Left hindlimb (tissue), 1 donor: ENCODE measurements at regions not wholly inside any gene's neighbourhood (a gene's known extent, or its start where the extent isn't known, plus 50 kb on each side); places are given as distances from the start of the nearest gene placed in this dataset.
A peak's percentile ranks its signal among the peaks of the same experiment; 100 is the strongest.

Source experiments
- DNase-seq: peaks from one replicate; pipeline ENCODE4 v3.0.0-alpha.2; 2018

- no peak for DNase-seq
These were observed 124.2 kb downstream of the TMEM161B start for GRCh38 chr5:88144219-88145001.

- no peak for DNase-seq
These were observed 124.9 kb downstream of the TMEM161B start for GRCh38 chr5:88143693-88144218.

GRCh38 chr5:88142886-88143692, 125.6 kb downstream of the TMEM161B start:
- no peak for DNase-seq

GRCh38 chr5:88142636-88142885, 126.1 kb downstream of the TMEM161B start:
- no peak for DNase-seq

GRCh38 chr5:88140856-88141752, 127.5 kb downstream of the TMEM161B start:
- DNase-seq, result peak; percentile 98

- no peak for DNase-seq
These were observed 128.2 kb downstream of the TMEM161B start for GRCh38 chr5:88140396-88140855.

- no peak for DNase-seq
These were observed 138.3 kb downstream of the TMEM161B start for GRCh38 chr5:88130211-88130815.

GRCh38 chr5:88128813-88129212, 139.8 kb downstream of the TMEM161B start:
- no peak for DNase-seq

GRCh38 chr5:88119535-88120125, 149.0 kb downstream of the TMEM161B start:
- DNase-seq, result no peak

- no peak for DNase-seq
These were observed 150.5 kb downstream of the TMEM161B start for GRCh38 chr5:88118179-88118578.

GRCh38 chr5:88117546-88117945, 151.1 kb downstream of the TMEM161B start:
- DNase-seq, result no peak

GRCh38 chr5:88116396-88116795, 152.2 kb downstream of the TMEM161B start:
- no peak for DNase-seq

GRCh38 chr5:88115211-88115610, 153.4 kb downstream of the TMEM161B start:
- no peak for DNase-seq

- no peak for DNase-seq
These were observed 155.2 kb downstream of the TMEM161B start for GRCh38 chr5:88113429-88113828.

GRCh38 chr5:88109818-88110217, 158.8 kb downstream of the TMEM161B start:
- DNase-seq, result no peak

GRCh38 chr5:88108490-88109279, 160.0 kb downstream of the TMEM161B start:
- DNase-seq, result no peak

GRCh38 chr5:88094906-88095496, 173.6 kb downstream of the TMEM161B start:
- DNase-seq, result no peak

GRCh38 chr5:88094403-88094802, 174.2 kb downstream of the TMEM161B start:
- no peak for DNase-seq

- DNase-seq, result no peak
These were observed 174.9 kb downstream of the TMEM161B start for GRCh38 chr5:88093765-88094164.

GRCh38 chr5:88092958-88093605, 175.6 kb downstream of the TMEM161B start:
- DNase-seq, result no peak
